CD4-positive, CD25-positive, alpha-beta regulatory T cell (primary cell): ENCODE measurements at regions not wholly inside any gene's neighbourhood (a gene's known extent, or its start where the extent isn't known, plus 50 kb on each side); places are given as distances from the start of the nearest gene placed in this dataset.

ENCODE experiments used
- ATAC-seq, 2 donors: fragments of 150-1000 bp; cut with Tn5 transposase; one replicate each; pipeline ENCODE4 v1.10.0; 2021; ENCODE audit warnings: low read depth in 2 of 2, moderate number of reproducible peaks in 2 of 2, moderate library complexity in 1 of 2
- DNase-seq, 3 donors: peaks; one replicate each; pipeline versions ENCODE4 v3.0.0 to v3.0.0-alpha.2; 2012 to 2022; ENCODE audit warnings: mixed read lengths in 1 of 3
- H3K27ac ChIP-seq: one replicate; pipeline ENCODE4 v1.7.0; 2013; ENCODE audit warnings: mild to moderate bottlenecking, low read length; ENCODE audit not compliant: insufficient read depth, poor library complexity, severe bottlenecking
- H3K27me3 ChIP-seq: one replicate; pipeline ENCODE4 v1.7.0; 2013; ENCODE audit warnings: low read length; ENCODE audit not compliant: control insufficient read depth, insufficient read depth
- H3K36me3 ChIP-seq: one replicate; pipeline ENCODE4 v1.7.0; 2013; ENCODE audit warnings: mild to moderate bottlenecking, low read length, moderate library complexity; ENCODE audit not compliant: control insufficient read depth, insufficient read depth
- H3K4me1 ChIP-seq: 2 replicates; pipeline ENCODE4 v1.7.0; 2013; ENCODE audit warnings: mild to moderate bottlenecking, low read length; ENCODE audit not compliant: insufficient read depth, control insufficient read depth, poor library complexity, severe bottlenecking
- H3K4me3 ChIP-seq: one replicate; pipeline ENCODE4 v1.7.0; 2013; ENCODE audit warnings: low read depth, mild to moderate bottlenecking, low read length, moderate library complexity
- H3K9me3 ChIP-seq, 2 experiments: 1 replicate in 1 of 2; 2 replicates in 1 of 2; pipeline ENCODE4 v1.7.0; 2013; ENCODE audit warnings: low read length in 2 of 2, mild to moderate bottlenecking in 1 of 2, moderate library complexity in 1 of 2; ENCODE audit not compliant: control insufficient read depth in 2 of 2
- H3K27ac Mint-ChIP-seq, 3 donors: one replicate each; pipeline ENCODE4 v1.8.0; 2020 to 2022; ENCODE audit warnings: mild to moderate bottlenecking in 3 of 3, mixed read lengths in 3 of 3, moderate library complexity in 2 of 3
- H3K27me3 Mint-ChIP-seq: one replicate; pipeline ENCODE4 v1.8.0; 2022; ENCODE audit warnings: mild to moderate bottlenecking, mixed read lengths
- H3K36me3 Mint-ChIP-seq: one replicate; pipeline ENCODE4 v1.8.0; 2020; ENCODE audit warnings: mixed read lengths
- H3K4me1 Mint-ChIP-seq, 4 donors: one replicate each; pipeline ENCODE4 v1.8.0; 2020 to 2022; ENCODE audit warnings: mixed read lengths in 4 of 4, mild to moderate bottlenecking in 1 of 4
- H3K4me3 Mint-ChIP-seq, 4 donors: one replicate each; pipeline ENCODE4 v1.8.0; 2020 to 2022; ENCODE audit warnings: mild to moderate bottlenecking in 4 of 4, mixed read lengths in 4 of 4, moderate library complexity in 3 of 4
- H3K9me3 Mint-ChIP-seq, 7 donors: one replicate each; pipeline ENCODE4 v1.8.0; 2020 to 2022; ENCODE audit warnings: mixed read lengths in 7 of 7, mild to moderate bottlenecking in 3 of 7, moderate library complexity in 2 of 7

DNA sequence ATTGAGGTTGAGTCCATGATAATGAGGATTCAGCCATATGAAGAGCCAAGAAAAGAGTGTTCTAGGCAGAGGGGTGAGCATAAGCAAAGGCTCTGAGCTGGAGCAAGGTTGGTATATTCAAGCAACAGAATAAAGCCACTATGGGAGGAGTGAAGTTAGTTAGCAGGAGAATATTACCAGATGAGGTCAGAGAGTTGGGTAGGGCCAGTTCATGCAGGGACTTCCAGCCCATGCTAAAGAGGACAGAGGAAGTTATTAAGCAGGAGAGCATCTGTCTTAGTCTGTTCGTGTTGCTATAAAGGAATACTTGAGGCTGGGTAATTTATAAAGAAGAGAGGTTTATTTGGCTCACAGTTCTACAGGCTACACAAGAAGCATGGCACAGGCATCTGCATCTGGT is 57.1 kb upstream of the ATG10 start:
- peaks cover 9% of the 10 kb centered on the region for H3K27me3 Mint-ChIP-seq
- Histone ChIP-seq H3K9me3 (no peaks in the 10 kb centered on the region), H3K27ac (no peak overlapping the region), H3K4me1 (no peaks in the 10 kb centered on the region), H3K27me3 (no peaks in the 10 kb centered on the region), H3K36me3 (no peaks in the 10 kb centered on the region), H3K4me3 (no peak overlapping the region)
- H3K4me3 Mint-ChIP-seq, result no peak overlapping the region
- H3K4me1 Mint-ChIP-seq, result no peaks in the 10 kb centered on the region
- no peak overlapping the region for H3K27ac Mint-ChIP-seq
- H3K9me3 Mint-ChIP-seq, result peaks cover 0 to 3% (median 0%) of the 10 kb centered on the region in 7 donors
- no peak for DNase-seq
- H3K36me3 Mint-ChIP-seq, result no peaks in the 10 kb centered on the region
- ATAC-seq, result no peak

DNA sequence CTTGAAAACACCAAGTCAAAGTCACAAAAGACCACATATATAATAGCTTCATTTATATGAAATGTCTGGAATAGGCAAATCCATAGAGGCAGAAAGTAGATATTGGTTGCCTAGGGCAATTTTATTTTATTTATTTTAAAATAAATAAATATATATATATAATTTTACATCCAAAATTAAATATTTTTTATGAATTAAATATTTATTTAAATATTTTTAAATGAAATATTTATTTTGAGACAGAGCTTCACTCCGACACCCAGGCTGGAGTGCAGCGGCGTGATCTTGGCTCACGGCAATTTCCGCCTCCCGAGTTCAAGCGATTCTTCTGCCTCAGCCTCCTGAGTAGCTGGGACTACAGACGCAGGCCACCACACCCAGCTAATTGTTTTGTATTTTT is 58.9 kb upstream of the ATG10 start:
- no peak for DNase-seq
- no peak for ATAC-seq
- no peak overlapping the region for H3K27ac Mint-ChIP-seq

DNA sequence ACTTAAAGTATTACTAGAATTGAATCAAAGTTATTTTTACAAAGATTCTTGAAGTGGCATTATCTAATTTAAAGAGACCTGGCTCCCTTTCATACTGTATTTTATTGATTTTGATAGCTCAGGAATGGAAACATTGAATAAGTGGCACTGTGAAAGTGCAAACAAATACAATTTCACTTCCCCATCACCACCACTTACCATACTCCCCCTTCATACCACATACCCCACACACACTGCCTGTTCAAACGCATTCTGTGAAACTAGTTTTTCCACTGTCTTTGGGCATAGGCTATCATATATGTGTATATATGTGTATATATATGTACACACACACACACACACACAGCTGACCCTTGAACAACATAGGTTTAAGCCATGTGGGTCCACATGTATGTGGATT is 62.1 kb upstream of the ATG10 start:
- no peak for DNase-seq
- Histone ChIP-seq H3K36me3 (no peaks in the 10 kb centered on the region), H3K27me3 (no peaks in the 10 kb centered on the region), H3K4me1 (no peaks in the 10 kb centered on the region), H3K9me3 (no peaks in the 10 kb centered on the region), H3K4me3 (no peak overlapping the region), H3K27ac (no peak overlapping the region)
- no peak overlapping the region for H3K4me3 Mint-ChIP-seq
- no peak for ATAC-seq
- peaks cover 0 to under 1% (median 0%) of the 10 kb centered on the region in 7 donors for H3K9me3 Mint-ChIP-seq
- H3K4me1 Mint-ChIP-seq, result no peaks in the 10 kb centered on the region
- H3K36me3 Mint-ChIP-seq, result no peaks in the 10 kb centered on the region
- peak overlapping the region in 1 of 3 donors; percentile 20 for H3K27ac Mint-ChIP-seq
- no peaks in the 10 kb centered on the region for H3K27me3 Mint-ChIP-seq

More for the DNA sequence above, 58.9 kb upstream of the ATG10 start:
- Mint-ChIP-seq H3K4me1 (no peaks in the 10 kb centered on the region), H3K27me3 (peaks cover 9% of the 10 kb centered on the region), H3K4me3 (no peak overlapping the region), H3K9me3 (peaks cover 0 to 2% (median 0%) of the 10 kb centered on the region in 7 donors), H3K36me3 (no peaks in the 10 kb centered on the region)
- no peak overlapping the region for H3K27ac ChIP-seq
- H3K27me3 ChIP-seq, result no peaks in the 10 kb centered on the region
- no peaks in the 10 kb centered on the region for H3K36me3 ChIP-seq
- no peaks in the 10 kb centered on the region for H3K4me1 ChIP-seq
- H3K9me3 ChIP-seq, result no peaks in the 10 kb centered on the region
- no peak overlapping the region for H3K4me3 ChIP-seq

DNA sequence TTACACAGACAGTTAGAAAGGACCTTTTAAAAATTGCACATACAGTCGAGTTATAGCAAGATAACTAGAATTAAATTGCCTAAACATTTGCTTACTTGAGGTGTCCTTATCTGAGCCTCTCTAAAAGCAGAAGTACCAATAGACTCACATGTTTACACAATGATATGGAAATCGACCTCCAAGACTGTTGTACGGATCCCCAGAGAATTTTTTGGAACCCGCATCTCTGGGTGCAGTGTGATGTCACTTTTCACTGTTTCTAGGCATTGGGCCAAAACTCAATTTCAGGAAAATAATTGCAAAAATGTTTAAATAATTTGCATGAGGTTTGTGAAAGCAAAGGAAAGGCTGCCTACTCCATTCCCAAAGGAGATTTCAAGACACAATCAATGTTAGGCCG is 63.1 kb upstream of the ATG10 start:
- no peaks in the 10 kb centered on the region for H3K9me3 ChIP-seq
- no peaks in the 10 kb centered on the region for H3K4me1 ChIP-seq
- H3K27me3 ChIP-seq, result peaks cover 2% of the 10 kb centered on the region
- no peak for DNase-seq
- no peaks in the 10 kb centered on the region for H3K36me3 ChIP-seq
- Mint-ChIP-seq H3K27ac (no peak overlapping the region), H3K36me3 (no peaks in the 10 kb centered on the region), H3K9me3 (peaks cover 0 to 2% (median 0%) of the 10 kb centered on the region in 7 donors), H3K27me3 (no peaks in the 10 kb centered on the region), H3K4me3 (no peak overlapping the region), H3K4me1 (no peaks in the 10 kb centered on the region)
- H3K4me3 ChIP-seq, result no peak overlapping the region
- H3K27ac ChIP-seq, result no peak overlapping the region
- ATAC-seq, result no peak

DNA sequence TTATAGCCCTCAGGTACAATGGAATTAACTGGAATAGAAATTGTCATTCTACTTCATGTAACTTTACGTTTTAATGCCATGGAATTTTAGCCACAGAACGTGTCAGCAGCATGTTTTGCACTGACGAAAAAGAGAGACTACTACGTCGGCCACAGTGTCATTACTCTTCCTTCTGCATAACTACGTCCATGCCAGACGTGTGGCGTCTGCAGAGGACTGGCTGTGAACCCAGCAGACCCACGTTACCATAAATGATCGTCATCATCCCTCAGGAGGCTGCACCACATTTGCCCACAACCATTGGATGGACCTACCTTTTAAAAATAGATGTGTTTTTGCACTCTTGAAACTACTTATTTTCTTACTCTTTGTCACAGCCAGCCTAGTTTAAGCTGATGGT is 63.8 kb upstream of the ATG10 start:
- Mint-ChIP-seq H3K27me3 (no peaks in the 10 kb centered on the region), H3K27ac (peak overlapping the region in 1 of 3 donors; percentile 29), H3K4me3 (no peak overlapping the region), H3K9me3 (peaks cover 0 to 2% (median 0%) of the 10 kb centered on the region in 7 donors), H3K4me1 (no peaks in the 10 kb centered on the region), H3K36me3 (no peaks in the 10 kb centered on the region)
- Histone ChIP-seq H3K4me3 (no peak overlapping the region), H3K27ac (no peak overlapping the region), H3K36me3 (no peaks in the 10 kb centered on the region), H3K27me3 (peaks cover 2% of the 10 kb centered on the region), H3K4me1 (no peaks in the 10 kb centered on the region), H3K9me3 (no peaks in the 10 kb centered on the region)
- DNase-seq (no peak), ATAC-seq (no peak)

DNA sequence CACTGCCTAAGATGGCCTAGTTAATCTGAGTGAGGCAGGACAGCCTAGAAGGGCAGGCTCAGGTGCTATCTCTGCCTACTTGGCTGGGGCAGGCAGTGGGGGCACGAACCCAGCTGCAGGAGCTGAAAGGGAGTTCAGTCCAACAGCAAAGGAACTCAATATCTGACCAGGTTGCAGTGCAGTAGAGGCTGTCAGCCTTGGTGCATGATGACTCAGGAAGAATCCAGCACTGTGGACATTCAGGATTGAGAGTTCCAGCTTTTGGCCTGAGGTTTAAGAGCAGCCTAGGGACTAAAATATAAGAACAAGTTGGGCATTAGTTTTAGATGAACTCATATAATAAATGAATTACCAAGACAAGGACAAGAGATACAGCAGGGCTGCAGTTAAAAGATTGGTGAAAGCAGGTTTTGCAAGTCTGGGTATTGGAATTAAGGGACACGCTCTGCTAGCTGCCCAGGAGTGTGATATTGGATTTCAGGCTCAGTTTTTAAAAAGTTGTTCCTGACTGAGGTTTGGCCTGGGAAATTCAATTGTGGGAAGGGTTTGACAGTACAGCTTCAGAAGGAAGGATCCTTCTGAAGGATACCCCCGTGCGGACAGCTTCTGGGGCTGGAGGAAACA is 64.7 kb upstream of the ATG10 start:
- Histone ChIP-seq H3K4me3 (no peak overlapping the region), H3K27me3 (peaks cover 2% of the 10 kb centered on the region), H3K27ac (no peak overlapping the region), H3K4me1 (no peaks in the 10 kb centered on the region), H3K9me3 (no peaks in the 10 kb centered on the region), H3K36me3 (no peaks in the 10 kb centered on the region)
- no peak for ATAC-seq
- Mint-ChIP-seq H3K27ac (no peak overlapping the region), H3K4me1 (no peaks in the 10 kb centered on the region), H3K27me3 (no peaks in the 10 kb centered on the region), H3K4me3 (no peak overlapping the region), H3K9me3 (peaks cover 0 to 2% (median 0%) of the 10 kb centered on the region in 7 donors), H3K36me3 (peaks cover 5% of the 10 kb centered on the region)
- DNase-seq, result no peak

DNA sequence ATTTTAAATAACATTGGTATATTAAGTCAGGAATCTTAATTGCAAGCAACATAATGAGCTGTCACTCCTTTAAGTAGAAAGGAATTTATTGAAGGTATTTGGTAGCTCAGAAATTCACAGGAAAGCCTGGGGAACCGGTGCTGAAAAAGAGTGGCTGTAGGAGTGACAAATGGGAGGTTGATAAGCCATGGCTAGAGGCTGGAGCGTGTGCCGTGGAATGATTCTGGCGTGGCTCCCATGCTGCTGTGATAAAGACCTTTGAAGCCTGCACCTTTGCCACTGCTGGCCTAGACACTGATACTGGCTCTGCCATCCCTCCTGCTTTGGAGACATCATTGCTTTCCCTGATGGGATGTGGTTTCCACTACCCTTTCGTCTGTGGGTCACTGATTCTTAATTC is 65.7 kb upstream of the ATG10 start:
- no peak for ATAC-seq
- H3K27ac ChIP-seq, result no peak overlapping the region
- no peaks in the 10 kb centered on the region for H3K4me1 ChIP-seq
- no peak overlapping the region for H3K4me3 Mint-ChIP-seq
- no peak overlapping the region for H3K4me3 ChIP-seq
- peaks cover 0 to 9% (median 5%) of the 10 kb centered on the region in 7 donors for H3K9me3 Mint-ChIP-seq
- no peaks in the 10 kb centered on the region for H3K36me3 ChIP-seq
- H3K27me3 Mint-ChIP-seq, result no peaks in the 10 kb centered on the region
- no peaks in the 10 kb centered on the region for H3K9me3 ChIP-seq
- peaks cover 5% of the 10 kb centered on the region for H3K36me3 Mint-ChIP-seq
- H3K27me3 ChIP-seq, result peaks cover 2% of the 10 kb centered on the region
- DNase-seq, result no peak
- H3K27ac Mint-ChIP-seq, result no peak overlapping the region
- H3K4me1 Mint-ChIP-seq, result no peaks in the 10 kb centered on the region

DNA sequence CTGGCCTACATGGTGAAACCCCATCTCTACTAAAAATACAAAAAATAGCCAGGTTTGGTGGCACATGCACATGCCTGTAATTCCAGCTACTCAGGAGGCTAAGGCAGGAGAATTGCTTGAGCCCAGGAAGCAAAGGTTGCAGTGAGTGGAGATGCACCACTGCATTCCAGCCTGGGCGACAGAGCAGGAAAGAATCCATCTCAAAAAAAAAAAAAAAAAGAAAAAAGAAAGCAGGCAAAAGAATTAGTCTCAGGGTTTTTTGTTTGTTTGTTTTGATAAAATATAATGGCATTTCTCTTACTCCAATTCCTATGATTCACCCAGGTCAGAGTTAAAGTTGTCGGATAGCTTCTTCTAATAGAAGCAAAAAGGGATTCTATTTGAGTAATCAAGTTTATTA is 67.0 kb upstream of the ATG10 start:
- H3K9me3 ChIP-seq, result no peaks in the 10 kb centered on the region
- peaks cover 2% of the 10 kb centered on the region for H3K27me3 ChIP-seq
- no peak overlapping the region for H3K27ac ChIP-seq
- Mint-ChIP-seq H3K36me3 (peaks cover 5% of the 10 kb centered on the region), H3K4me1 (no peaks in the 10 kb centered on the region), H3K27ac (no peak overlapping the region), H3K4me3 (no peak overlapping the region), H3K27me3 (no peaks in the 10 kb centered on the region), H3K9me3 (peaks cover 0 to 15% (median 5%) of the 10 kb centered on the region in 7 donors)
- no peaks in the 10 kb centered on the region for H3K36me3 ChIP-seq
- ATAC-seq (no peak), DNase-seq (no peak)
- no peaks in the 10 kb centered on the region for H3K4me1 ChIP-seq
- no peak overlapping the region for H3K4me3 ChIP-seq
